MM.1S (cell line): ENCODE measurements at regions not wholly inside any gene's neighbourhood (a gene's known extent, or its start where the extent isn't known, plus 50 kb on each side); places are given as distances from the start of the nearest gene placed in this dataset.

Source experiments
- DNase-seq: peaks from one replicate; pipeline ENCODE4 v3.0.0-alpha.2; 2015
- H2AFZ ChIP-seq: fragments of 300-600 bp; sonication (generic); 2 replicates; pipeline ENCODE4 v1.6.0; 2016; ENCODE audit warnings: antibody characterized with exemption, low read length
- H3F3A ChIP-seq: fragments of 300-600 bp; sonication (generic); 2 replicates; pipeline ENCODE4 v1.6.1; 2016; ENCODE audit warnings: mild to moderate bottlenecking, antibody characterized with exemption, low read length, moderate library complexity, mixed read lengths; ENCODE audit not compliant: insufficient read depth
- H3K27ac ChIP-seq: fragments of 300-600 bp; sonication (generic); 2 replicates; pipeline ENCODE4 v1.5.1; 2016; ENCODE audit warnings: mild to moderate bottlenecking, low read length
- H3K27me3 ChIP-seq: fragments of 300-600 bp; sonication (generic); replicated peaks from 2 replicates; pipeline ENCODE4 v1.6.0; 2016; ENCODE audit warnings: low read length; ENCODE audit not compliant: insufficient read depth
- H3K36me3 ChIP-seq: fragments of 300-600 bp; sonication (generic); replicated peaks from 2 replicates; pipeline ENCODE4 v1.6.1; 2016; ENCODE audit warnings: mild to moderate bottlenecking, low read length, mixed read lengths; ENCODE audit not compliant: insufficient read depth
- H3K4me1 ChIP-seq: fragments of 300-600 bp; sonication (generic); 2 replicates; pipeline ENCODE4 v1.6.1; 2016; ENCODE audit warnings: low read length, mixed read lengths
- H3K4me2 ChIP-seq: fragments of 300-600 bp; sonication (generic); 2 replicates; pipeline ENCODE4 v1.6.0; 2016; ENCODE audit warnings: low read depth, low read length
- H3K4me3 ChIP-seq: fragments of 300-600 bp; sonication (generic); 2 replicates; pipeline ENCODE4 v1.5.1; 2016; ENCODE audit warnings: low read length, mixed read lengths
- H3K79me2 ChIP-seq: fragments of 300-600 bp; sonication (generic); 2 replicates; pipeline ENCODE4 v1.6.1; 2016; ENCODE audit warnings: mixed run types, low read length, mixed read lengths
- H3K9ac ChIP-seq: fragments of 300-600 bp; sonication (generic); 2 replicates; pipeline ENCODE4 v1.6.1; 2016; ENCODE audit warnings: low read length, mixed read lengths
- H3K9me2 ChIP-seq: fragments of 300-600 bp; sonication (generic); replicated peaks from 2 replicates; pipeline ENCODE4 v1.6.1; 2016; ENCODE audit warnings: mild to moderate bottlenecking, low read length, mixed read lengths; ENCODE audit not compliant: insufficient read depth
- H3K9me3 ChIP-seq: fragments of 300-600 bp; sonication (generic); replicated peaks from 2 replicates; pipeline ENCODE4 v1.6.1; 2016; ENCODE audit warnings: mild to moderate bottlenecking, low read length, mixed read lengths; ENCODE audit not compliant: insufficient read depth
- H4K20me1 ChIP-seq: fragments of 300-600 bp; sonication (generic); 2 replicates; pipeline ENCODE4 v1.6.1; 2016; ENCODE audit warnings: mild to moderate bottlenecking, low read length, moderate library complexity, mixed read lengths; ENCODE audit not compliant: insufficient read depth
- CTCF ChIP-seq: fragments of 300-600 bp; sonication (generic); IDR thresholded peaks from 2 replicates; pipeline ENCODE4 v1.5.1; 2016; ENCODE audit warnings: antibody characterized with exemption, low read length, mixed read lengths
- EZH2 ChIP-seq: fragments of 300-600 bp; sonication (generic); optimal IDR thresholded peaks from 2 replicates; pipeline ENCODE3; 2017; ENCODE audit warnings: low read depth, mild to moderate bottlenecking, antibody characterized with exemption, low read length, mixed read lengths
- EZH2phosphoT487 ChIP-seq: fragments of 300-600 bp; sonication (generic); IDR thresholded peaks from 2 replicates; pipeline ENCODE4 v1.6.1; 2018; ENCODE audit warnings: antibody characterized with exemption, low read length

DNA sequence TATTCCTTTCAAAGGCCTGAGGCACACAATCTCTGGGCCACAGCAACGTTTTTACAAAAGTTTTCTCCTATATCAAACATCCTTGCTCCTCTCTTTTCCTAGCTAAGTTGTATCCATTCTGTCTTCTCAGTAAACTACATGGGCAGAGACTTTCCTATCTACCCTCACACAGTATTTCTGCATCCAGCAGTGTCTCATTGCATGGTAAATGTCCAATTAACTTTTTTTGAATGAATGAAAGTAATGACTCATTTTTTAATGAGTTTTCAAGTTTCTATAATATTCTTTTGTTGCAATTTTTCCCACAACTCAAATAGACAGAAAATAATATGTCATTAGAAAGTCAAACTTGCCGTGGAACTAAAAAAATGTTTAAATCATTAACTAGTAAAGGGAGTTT is 688.6 kb downstream of the JRKL start:
- no peaks in the 10 kb centered on the region for H3K36me3 ChIP-seq
- no peaks in the 10 kb centered on the region for H3F3A ChIP-seq
- H2AFZ ChIP-seq = no peak overlapping the region
- H3K4me2 ChIP-seq = no peak overlapping the region
- H3K27me3 ChIP-seq = no peaks in the 10 kb centered on the region
- no peak for TF ChIP-seq EZH2phosphoT487
- TF ChIP-seq EZH2 = no peak
- no peak for TF ChIP-seq CTCF
- H3K79me2 ChIP-seq = no peaks in the 10 kb centered on the region
- H3K4me3 ChIP-seq = no peak overlapping the region
- no peak overlapping the region for H3K27ac ChIP-seq
- no peaks in the 10 kb centered on the region for H3K9me2 ChIP-seq
- H3K9ac ChIP-seq = no peak overlapping the region
- no peaks in the 10 kb centered on the region for H4K20me1 ChIP-seq
- no peak for DNase-seq
- no peaks in the 10 kb centered on the region for H3K4me1 ChIP-seq
- H3K9me3 ChIP-seq = no peaks in the 10 kb centered on the region

DNA sequence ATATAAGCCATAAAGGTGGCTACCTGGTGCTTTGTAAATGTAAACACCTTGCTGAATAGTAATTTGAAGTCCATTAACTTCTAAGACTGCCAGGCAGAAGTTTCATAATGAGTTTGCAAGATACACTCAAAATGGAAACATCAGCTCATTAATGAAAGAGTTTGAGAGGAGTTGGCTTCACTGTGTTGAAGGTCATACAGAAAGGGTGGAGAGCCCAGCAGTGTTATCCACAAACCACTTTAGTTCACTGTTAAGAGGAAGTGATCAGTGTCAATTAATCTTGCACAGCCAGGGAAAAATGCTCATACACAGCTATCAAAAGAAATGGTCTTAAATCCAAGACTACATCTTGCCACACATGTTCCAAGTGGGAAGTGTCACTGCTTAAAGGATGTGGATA is 689.4 kb downstream of the JRKL start:
- Histone ChIP-seq H3K9ac (no peak overlapping the region), H3K36me3 (no peaks in the 10 kb centered on the region), H2AFZ (no peak overlapping the region), H3F3A (no peaks in the 10 kb centered on the region), H3K4me1 (no peaks in the 10 kb centered on the region), H3K79me2 (no peaks in the 10 kb centered on the region), H3K27me3 (no peaks in the 10 kb centered on the region), H3K27ac (no peak overlapping the region), H3K4me2 (no peak overlapping the region), H4K20me1 (no peaks in the 10 kb centered on the region), H3K4me3 (no peak overlapping the region), H3K9me3 (no peaks in the 10 kb centered on the region), H3K9me2 (no peaks in the 10 kb centered on the region)
- DNase-seq = no peak
- TF ChIP-seq EZH2 = no peak
- no peak for TF ChIP-seq CTCF
- TF ChIP-seq EZH2phosphoT487 = no peak

GRCh38 chr11:97087419-97087818 is 697.6 kb downstream of the JRKL start:
- Histone ChIP-seq H3K4me1 (no peaks in the 10 kb centered on the region), H3K27me3 (no peaks in the 10 kb centered on the region), H3K79me2 (no peaks in the 10 kb centered on the region), H3K9me3 (no peaks in the 10 kb centered on the region), H2AFZ (no peak overlapping the region), H3K4me2 (no peak overlapping the region), H3K9ac (no peak overlapping the region), H3K27ac (no peak overlapping the region), H3F3A (no peaks in the 10 kb centered on the region), H3K4me3 (no peak overlapping the region), H3K36me3 (no peaks in the 10 kb centered on the region), H4K20me1 (no peaks in the 10 kb centered on the region), H3K9me2 (no peaks in the 10 kb centered on the region)
- no peak for DNase-seq
- TF ChIP-seq EZH2 (no peak), EZH2phosphoT487 (no peak), CTCF (no peak)
